NCI-H2227 (cell line): ENCODE measurements at regions not wholly inside any gene's neighbourhood (a gene's known extent, or its start where the extent isn't known, plus 50 kb on each side); places are given as distances from the start of the nearest gene placed in this dataset.

Experiments used
- DNase-seq: peaks from one replicate; lab custom pipeline; 2025; ENCODE audit not compliant: unreplicated experiment; lab: John Stamatoyannopoulos, UW

DNA sequence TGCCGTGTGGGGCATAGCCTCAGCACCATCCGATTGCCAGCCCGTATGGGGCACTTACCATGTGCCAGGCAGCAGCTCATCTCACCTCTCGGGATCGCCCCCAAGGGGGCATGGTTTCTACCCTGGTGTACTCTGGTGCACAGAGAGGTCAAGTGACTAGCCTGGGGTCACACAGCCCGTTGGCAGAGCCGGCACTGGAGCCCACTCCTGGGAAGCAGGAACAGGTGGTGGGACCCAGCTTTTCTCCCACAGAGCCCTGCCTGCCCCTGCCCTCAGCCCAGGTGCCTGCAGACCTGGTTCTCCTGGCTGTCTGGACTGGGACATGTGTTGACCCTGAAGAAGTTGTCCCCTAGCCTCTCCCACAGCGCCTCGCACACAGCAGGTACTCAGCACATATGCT, 141.8 kb upstream of the CIBAR2 start:
- no peak for DNase-seq

- DNase-seq: no peak
Observed at GRCh38 chr16:85254921-85255320, 142.6 kb upstream of the CIBAR2 start.

DNA sequence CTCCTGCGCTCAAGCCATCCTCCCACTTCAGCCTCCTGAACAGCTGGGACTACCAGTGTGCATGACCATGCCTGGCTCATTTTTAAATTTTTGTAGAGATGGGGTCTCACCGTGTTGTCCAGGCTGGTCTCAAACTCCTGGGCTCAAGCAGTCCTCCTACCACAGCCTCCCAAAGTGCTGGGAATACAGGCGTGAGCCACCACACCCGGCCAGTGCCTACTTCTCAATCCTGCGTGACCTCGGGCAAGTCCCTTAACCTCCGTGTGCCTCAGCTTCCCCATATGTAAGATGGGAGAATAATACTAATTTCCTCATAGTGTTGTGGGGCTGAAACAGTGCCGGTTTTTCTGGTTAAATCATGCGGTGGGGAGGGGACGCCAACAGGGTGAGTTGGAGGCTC, 143.5 kb upstream of the CIBAR2 start:
- no peak for DNase-seq

- no peak for DNase-seq
Observed at GRCh38 chr16:85256190-85256739, 144.0 kb upstream of the CIBAR2 start.

DNA sequence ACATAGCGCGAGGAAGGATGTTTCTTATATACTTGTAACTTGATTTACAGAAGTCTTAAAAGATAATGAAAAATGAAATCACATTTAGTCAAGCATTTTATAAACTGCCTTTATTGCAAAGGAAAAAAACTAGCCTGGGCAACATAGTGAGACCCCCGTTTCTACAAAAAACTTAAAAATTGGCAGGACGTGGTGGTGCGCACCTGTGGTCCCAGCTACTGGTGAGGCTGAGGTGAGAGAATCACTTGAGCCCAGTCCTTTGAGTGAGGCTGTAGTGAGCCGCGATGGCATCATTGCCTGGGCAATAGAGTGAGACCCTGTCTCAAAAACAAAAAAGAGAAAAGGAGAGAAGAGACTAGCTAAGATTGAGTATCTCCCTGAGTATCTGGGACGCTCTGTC, 145.2 kb upstream of the CIBAR2 start:
- no peak for DNase-seq

- DNase-seq: no peak
Observed at GRCh38 chr16:85258166-85258565, 145.9 kb upstream of the CIBAR2 start.

GRCh38 chr16:85258629-85259028, 146.4 kb upstream of the CIBAR2 start:
- DNase-seq: peak; percentile 18

- DNase-seq: no peak
Observed at GRCh38 chr16:85259115-85259831, 147.0 kb upstream of the CIBAR2 start.

GRCh38 chr16:85259832-85260167, 147.5 kb upstream of the CIBAR2 start:
- DNase-seq: no peak

GRCh38 chr16:85261204-85261603, 148.9 kb upstream of the CIBAR2 start:
- no peak for DNase-seq

DNA sequence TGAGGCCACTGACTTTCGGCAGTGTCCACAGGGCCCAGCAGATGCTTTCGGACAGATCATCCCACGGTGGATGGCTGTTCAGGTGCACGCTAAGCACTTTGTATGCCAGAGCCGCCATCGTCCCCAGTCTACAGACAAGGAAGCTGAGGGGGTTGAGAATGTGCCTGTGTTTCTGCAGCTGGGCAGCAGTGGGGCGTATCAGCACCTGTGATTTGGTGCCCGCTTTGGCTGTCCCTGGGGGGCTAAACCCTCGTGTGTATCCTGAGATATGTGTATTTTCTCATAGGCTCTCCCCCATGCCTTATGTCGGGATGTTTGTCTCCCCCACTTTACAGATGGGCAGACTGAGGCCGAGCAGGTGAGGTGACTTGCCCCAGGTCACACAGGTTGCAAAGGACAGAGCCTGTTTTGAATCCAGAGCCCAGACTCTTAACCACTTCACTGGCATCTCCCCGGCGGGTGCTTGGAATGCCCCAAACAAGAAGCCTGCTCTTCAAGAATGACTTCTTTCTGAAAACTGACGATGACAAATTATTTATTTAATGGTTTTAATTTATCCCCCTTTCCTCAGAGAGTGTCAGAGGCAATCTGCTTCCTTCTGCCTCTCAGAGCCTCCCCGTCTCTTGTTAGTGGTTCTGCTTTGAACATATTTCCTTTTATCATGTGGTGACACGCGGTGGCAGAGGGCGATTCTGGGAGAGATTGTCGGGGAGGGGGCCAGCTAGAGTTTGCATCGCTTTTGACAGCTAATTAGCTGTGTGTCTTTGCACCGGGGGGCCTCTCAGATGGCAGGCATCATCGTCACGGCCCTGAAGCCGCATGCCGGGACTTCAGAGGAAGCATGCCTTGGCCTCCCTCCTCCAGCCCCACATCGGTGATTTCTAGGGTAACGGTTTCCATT, 149.6 kb upstream of the CIBAR2 start:
- no peak for DNase-seq

GRCh38 chr16:85262558-85263238, 150.4 kb upstream of the CIBAR2 start:
- DNase-seq: peak; percentile 5

DNA sequence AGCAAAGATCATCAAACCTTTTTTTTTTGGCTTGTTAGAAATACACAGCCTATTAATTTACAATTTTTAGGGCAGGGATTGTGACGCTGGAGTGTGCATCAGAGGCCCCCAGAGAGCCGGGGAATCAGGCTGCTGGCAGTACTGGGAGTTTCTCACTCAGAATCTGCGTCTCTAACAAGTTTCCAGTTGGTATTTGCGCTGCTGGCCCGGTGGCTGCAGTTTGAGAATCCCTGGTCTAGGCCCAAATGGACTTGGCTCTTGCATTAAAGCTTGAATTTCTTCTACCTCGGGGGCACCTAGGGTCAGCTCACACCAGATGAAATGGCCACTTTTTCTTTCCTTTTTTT, 150.9 kb upstream of the CIBAR2 start:
- DNase-seq: no peak

DNA sequence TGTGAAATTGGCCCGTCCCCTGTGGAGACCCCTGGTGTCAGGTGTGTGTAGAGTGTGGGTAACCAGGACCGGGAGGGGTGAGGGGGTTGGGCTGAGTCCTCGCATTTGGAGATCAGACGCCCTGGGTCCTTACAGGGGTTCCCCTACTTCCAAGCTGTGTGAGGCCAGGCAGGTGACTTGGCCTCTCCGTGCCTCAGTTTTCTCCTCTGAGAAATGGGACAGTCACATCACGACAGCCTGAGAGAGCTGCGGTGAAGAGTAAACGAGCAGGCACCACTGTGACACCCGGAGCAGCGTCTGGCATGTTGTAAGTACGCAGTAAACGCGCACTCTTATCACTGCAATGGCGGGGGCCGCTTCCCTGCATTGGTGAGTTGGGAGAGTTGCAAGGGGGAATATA, 152.5 kb upstream of the CIBAR2 start:
- no peak for DNase-seq

GRCh38 chr16:85265161-85265784, 153.0 kb upstream of the CIBAR2 start:
- no peak for DNase-seq

GRCh38 chr16:85265810-85266209, 153.5 kb upstream of the CIBAR2 start:
- no peak for DNase-seq

- peak; percentile 50 for DNase-seq
Observed at GRCh38 chr16:85266857-85267256, 154.6 kb upstream of the CIBAR2 start.

- no peak for DNase-seq
Observed at GRCh38 chr16:85267414-85267945, 155.2 kb upstream of the CIBAR2 start.

DNA sequence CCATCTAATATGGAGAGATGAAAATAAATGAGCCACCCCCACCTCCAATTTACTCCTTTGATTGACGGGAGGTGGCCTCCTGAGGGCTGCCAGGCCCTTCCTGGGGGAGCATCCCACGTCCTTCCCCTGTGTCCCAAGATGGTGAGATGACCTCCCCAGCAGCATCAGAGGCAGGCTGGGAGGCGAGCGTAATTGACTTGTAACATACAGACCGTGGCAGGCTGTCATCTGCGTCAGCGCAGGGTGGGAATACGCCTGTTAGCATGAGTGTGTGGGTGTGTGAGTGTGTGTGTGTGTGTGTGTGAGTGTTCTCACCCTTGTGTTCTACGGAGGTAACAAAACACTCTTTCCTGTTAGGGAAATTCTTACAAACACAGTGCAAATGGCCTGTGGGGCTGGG, 156.9 kb upstream of the CIBAR2 start:
- DNase-seq: peak; percentile 76

DNA sequence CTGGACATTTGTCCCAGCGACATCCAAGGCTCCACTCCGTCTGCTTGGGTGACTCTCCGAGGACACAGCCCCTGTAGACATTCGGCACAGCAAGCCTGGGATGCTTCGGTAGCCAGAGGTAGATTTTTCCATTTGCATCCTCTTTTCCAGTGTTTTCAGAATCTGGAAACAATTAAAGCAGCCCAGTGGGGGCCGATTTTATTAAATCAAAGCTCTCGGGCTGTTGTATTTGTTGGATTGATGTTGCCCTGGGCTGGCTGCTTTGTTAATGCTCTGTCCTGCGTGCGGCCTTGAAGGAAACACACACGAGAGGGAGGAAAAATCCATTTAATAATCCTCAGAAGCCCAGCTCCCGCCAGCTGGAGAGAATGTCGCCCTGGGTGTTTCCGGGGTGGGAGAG, 158.1 kb upstream of the CIBAR2 start:
- DNase-seq: no peak

- DNase-seq: no peak
Observed at GRCh38 chr16:85271198-85271597, 158.9 kb upstream of the CIBAR2 start.
